ENCODE measurements at regions not wholly inside any gene's neighbourhood (a gene's known extent, or its start where the extent isn't known, plus 50 kb on each side); places are given as distances from the start of the nearest gene placed in this dataset.

DNA sequence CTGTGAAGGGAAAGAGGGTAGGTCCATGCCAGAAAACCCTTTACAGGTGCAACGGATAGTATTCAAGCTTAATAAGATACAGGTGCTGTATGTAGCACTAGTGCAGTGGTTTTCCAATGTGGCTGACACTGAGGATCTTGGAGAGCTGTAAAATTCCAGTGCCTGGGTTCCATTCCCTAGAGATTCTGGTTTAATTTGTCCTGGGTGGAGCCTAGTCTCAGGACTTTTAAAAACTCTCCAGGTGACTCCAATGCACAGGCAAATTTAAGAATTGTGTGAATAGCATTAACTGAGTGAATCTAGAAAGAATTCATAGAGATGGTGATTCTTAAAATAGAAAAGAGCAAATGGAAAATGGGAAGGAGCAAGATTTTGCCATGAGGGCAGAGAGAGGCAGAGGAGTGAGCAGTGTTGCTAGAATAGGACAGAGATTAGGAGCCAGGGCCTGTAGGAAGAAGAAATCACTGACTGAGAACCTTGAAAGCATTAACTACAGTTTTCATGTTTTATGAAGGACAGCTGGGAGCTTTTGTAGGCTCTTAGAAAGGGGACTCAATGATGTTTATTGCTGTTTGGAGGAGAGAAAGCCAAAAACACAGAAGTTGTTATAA, 261.8 kb downstream of the DLEU7 start:
- no peak for DNase-seq

DNA sequence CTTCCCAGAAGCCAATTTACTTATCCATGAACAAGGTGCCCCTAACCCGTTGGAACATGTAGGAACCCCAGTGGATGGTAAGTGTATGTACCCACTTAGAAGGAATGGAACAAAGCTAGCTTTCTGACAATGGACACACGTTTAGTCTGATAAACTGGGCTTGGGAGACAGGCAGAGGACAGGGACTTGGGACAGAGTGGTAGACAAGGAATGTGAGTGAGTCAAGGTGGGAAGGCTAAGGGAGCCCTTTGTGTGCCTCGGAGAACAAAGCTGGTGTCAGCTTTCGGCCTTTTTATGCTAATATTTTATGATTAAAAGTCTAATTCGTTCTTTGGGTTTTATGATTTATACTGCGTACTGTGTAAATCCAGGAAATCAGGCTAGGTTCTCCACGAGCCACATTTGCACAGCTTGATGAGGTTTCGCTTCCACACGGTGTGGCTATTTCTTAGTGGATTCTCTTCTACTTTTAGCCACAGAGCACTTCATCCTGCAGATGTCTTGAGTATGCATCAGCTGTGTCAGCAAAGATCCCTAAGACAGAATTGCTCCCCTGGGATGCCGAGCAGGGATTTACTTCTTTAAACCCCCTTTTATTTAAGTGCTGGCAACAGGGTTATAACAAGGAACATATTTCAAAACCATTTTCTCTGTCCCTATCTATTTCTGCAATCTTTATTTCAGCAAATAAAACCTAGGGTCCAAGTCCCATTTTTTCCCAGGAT, 258.5 kb downstream of the DLEU7 start:
- peak; percentile 82 for DNase-seq

DNA sequence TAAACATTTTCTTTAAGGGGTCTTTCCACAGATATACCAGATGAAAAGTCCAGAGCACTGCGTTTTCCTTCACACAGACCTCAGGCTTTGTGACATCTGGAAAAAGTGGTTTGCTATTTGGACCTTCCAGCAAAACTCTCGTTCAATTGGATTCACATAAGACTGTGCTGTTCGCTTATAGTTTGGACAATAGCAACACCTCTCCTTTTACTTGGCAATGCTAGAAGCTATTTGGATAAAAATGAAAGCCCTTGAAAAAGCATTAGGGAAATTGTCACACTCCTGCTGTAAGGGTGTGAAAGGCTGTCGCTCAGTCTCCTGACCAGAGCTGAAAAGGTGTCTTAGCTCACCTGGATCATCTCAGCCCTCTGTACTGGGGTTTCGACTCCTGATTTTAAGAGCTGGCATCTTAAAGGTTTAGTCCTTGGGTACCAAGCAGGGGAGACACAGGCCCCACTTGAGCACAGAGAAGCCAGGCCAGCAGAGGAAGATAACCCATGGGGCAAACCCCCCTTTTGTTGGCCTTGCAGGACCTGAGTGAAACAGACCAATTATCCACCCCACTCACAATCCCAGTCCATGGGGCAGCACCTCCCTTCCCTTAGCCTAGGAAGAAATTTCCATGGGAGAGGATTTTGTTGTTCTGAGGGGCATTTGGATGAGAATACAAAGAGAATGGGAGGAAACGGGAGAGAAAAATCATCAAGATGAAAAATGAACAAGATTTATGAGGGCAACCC, 257.6 kb downstream of the DLEU7 start:
- DNase-seq = no peak

DNA sequence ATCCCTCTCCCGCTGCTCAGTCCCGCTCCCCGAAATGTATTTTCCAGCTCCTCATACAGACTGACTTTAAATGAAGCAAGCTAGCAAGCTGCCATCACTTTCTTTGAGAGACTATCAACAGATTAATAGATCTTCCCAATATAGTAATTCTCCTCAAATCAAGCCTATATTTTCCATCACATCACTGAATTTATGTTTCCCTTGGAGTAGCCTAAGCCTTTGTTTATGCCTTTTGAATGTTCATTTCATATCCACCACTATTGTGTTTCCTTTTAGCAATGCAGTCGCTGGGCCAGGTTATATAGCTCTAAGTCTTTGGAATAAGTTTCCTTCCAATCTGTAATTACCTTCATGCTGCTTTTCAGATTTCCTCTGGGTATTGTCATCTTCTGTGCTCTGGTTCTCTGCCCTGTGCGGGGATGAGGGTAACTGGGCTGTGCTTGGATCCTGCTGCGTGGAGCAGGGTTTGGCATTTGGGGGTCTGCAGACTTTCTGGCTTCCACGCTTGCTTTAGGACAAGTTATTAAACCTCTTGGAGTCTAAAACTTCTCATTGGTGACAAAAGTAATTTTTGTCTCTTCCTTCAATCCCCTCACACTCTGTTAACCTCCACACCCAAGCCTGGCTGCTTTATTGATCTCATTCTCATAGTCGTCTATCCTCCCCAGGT, 256.9 kb downstream of the DLEU7 start:
- DNase-seq = no peak

DNA sequence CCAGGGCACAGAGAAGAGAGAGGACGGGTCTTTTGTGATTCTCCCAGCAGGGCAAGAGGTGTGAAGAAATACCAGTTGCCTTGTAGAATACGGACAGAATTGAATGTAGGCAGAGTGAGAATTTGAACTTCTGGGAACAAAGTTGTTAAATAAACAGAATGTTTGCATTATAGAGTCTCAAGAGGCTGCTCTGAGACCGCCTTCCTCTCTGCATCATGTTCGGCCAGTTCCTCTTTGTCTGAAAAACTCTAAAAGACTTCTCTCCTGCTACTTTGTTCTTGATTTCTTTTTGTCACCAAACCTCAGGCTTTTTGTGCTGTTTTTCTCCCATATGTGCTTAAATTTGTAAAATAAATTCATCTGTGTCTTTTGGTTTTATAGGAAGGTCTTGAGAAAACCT, 256.4 kb downstream of the DLEU7 start:
- no peak for DNase-seq

DNA sequence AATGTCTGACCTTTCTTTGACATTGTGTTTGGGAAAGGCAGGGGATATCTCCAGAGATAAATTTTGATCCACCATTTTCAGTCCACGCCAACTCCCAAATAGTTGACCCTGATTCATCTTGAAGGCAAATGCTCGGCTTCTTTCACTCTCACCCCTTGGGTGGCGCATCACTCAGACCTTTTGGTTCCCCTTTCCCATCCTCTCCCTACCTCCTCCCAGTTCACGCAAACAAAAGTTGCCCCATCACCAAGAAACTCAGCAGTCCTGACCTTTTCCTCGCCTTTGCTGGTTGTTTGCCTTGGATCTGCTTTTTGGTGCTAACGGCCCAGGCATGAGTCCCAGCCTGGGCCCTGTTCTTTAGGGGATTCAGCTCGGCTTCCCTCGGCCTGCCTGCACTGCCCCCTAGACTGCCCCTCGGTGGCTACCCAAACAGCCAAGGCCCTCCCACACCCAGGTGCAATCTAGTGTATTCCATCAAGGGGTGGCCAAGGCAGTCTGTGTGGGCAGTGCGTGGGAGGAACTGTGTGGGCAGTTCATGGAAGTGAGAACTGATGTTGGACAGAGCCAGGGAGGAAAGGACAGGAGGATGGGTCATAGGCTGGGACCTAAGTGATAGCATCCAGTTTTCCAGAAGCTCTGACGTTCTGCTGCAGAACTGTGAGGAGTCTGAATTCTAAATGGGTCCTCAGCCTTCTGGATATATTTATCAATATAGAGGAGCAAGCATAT, 255.7 kb downstream of the DLEU7 start:
- no peak for DNase-seq

DNA sequence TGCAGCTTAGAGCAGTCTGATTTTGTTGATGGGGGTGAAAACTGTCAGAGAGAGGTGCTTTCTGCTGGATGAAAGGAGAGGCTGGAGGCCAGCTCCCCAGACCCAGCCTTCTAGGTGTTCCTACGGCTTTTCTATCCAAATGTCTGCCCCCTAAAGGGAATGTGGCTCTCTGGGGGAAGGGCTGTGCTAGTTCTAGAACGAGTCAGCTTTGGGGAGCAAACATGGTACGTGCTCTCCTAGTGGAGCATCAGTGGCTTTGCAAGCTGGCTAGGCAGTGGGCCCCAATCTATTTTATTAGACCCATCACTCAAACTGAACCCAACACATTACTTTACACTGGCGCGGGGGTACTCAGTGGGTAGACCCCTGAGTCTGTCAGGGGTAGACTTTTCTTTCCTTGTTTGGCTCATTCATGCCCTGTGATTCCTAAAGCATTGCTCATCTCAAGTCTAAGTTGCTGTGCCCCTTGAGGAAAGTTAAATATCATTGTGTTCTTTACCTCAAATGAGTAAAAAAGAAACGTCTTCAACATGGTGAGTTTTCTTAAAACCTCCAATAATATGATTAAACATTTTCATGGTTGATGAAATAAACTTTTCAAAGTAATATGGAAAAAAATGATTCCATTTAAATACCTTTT, 254.9 kb downstream of the DLEU7 start:
- peak; percentile 76 for DNase-seq

DNA sequence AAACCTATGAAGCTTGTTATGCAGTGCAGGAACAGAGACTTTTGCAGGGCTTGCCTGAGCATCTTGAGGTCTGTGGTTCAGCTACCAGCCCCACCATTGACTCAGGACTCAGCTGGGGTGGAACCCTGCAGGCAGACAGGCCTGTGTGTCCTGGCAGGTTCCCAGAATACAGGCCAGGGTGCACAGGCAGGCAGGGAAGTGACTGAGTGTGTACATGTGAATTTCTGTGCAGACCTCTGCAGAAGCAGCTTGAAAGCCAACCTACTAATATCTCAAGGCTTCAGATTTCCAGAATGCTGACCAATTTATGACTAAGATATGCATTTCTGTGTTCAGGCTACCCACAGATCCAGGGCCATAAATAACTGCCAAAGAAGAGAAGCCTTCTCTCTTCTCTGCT, 254.4 kb downstream of the DLEU7 start:
- DNase-seq = peak; percentile 100

DNA sequence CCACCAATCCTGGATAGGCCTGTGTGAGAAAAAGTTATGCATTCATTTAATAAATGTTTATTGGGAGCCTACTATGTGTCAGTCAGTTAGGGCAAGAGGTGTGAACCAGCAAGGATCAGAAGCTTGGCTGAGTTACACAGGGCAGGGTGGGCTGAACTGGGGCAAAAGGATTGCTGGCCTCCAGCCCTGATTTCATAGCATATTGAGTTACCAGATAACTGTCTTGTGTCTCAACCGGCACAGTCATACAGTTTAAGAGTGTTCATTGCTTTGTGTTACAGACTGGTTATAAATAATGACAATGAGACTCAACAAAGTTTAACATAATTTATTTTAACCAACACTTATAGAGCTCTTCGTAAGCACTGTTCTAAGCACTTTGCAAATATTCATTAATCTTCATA, 253.8 kb downstream of the DLEU7 start:
- DNase-seq = peak; percentile 97

DNA sequence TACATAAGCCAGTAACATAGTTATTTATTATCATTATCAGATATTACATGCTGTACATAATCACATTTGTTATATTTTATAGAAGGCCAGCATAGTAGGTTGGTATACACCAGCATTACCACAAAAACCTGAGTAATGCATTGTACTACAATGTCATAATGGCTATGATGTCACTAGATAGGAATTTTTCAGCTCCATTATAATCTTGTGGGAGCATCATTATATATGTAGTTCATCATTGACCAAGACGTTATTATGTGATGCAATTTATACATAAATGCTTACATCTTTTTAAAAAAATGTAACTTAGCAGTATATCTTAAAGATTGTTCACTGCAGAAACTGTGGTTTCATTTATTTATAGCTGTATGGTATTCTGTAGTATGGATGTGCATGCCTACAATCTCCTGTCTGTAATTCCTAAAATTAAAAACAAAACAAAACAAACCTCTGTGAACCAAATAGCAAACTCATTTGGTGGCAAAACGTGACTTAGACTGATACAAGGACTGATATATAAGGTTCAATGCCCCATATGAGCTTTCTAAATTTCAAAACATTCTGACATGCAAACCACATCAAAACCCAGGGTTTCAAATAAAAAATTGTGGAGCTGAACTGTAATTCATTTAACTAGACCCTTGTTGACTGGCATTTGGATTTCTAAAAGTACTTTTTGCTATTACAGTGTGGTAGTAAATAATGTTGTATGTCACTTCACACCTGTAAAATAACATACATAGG, 250.9 kb downstream of the DLEU7 start:
- DNase-seq = peak; percentile 96

DNA sequence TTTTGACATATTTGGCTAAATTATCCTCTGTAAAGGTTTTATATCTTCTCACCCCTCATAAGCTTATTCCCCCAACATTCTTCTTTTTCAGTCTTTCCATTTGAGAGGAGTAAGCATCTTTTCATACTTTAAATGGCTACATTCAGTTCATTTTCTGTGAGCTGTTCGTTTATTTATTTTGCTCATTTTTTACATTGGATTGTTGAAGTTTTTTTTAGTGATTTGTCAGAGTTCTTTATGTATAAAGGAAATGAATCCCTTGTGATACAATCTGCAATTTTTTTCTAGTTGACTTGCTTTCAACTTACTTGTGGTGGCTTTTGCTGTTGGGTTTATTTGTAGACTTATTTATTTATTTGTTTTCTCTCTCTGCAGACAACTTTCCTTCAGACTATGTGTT, 250.3 kb downstream of the DLEU7 start:
- no peak for DNase-seq

DNA sequence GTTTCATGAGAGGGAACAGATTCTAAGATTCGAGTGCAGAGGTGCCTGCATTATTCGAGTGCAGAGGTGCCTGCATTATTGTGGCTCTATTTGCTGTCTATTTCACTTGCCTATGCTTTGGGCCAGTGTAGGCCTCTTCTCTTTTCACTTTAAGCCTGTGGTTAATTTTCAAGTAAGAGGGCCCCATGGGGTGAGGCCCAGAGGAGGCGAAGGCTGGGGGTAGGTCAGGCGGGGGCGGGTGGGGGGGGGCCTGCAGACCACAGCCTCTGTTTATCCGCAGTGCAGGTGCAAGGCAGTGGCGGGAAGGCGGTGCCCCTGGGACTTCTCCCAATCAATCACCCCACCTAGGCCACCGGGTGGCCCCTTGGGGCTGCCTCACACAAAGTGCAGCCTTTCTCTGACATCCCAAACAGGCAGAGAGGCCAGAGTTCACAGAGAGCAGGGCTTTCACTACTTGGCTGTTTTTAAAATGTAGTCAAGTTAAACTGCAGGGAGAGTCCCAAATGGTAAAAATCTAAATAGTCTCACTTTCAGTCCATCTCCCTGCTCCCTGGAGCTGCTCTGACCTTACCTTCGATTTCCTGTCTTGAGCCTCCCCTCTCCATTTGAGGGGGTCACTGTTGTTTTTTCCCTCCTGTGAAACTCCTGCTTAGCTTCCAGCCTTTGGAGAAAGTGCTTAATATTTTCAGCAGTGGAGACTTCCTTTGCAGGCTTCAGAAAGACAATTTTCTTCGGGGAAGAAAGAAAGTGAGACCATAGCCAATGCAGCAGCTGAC, 249.0 kb downstream of the DLEU7 start:
- no peak for DNase-seq

DNA sequence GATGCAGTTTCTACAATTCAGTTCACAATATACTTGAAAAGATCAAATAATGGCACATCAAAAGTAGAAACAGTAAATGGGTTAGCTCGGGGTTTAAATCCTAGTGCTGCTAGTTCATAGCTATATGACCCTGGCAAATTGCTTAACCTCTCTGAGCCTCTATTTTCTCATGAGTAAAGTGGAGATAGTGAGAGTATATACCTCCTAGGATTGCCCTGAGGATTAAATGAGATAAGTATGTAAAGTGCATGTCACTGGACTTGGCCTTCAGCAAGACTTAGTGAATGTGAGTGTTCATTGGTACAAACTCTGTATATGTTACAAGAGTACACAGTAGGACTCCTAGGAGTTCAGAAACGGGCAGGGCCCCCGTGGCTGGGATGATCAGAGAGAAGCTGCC, 248.3 kb downstream of the DLEU7 start:
- no peak for DNase-seq

DNA sequence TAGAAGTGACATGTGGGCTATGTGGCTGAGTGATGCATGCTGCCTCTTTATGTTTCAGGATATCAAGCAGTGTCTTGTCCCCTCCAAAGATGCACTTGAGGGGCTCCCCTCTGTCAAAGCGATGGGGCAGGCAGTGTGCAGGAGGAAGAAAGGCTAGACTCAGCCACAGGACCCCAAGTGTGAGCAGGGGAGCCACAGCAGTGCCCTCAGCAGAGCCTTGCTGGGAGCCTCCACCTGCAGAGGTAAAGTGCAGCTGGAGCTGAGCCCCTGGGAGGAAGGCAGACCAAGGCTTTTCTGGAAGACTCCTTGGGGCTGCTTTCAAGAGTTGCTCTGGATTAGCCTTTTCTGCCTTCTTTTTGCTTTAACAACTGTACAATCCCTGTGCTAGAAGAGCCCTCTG, 247.3 kb downstream of the DLEU7 start:
- DNase-seq = no peak

DNA sequence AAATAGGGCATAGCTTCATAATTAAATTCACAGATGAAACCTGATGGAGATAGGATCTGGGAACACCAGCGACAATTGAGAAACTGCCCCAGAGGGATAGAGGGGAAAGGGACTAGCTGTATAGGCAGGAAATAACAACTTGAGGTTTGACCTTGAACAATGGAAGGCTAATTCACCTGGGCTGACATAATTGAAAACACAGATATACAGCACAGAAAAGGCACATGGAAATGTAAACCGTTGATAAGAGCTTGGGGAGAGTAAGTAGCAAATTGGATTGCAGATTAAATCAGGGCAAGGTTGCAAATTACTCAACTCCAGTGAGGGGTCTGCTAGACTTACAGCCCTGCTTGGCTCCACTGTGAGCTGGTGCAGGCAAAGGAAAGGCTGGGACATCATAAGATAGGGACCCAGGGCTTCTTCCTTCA, 246.7 kb downstream of the DLEU7 start:
- DNase-seq = no peak

DNA sequence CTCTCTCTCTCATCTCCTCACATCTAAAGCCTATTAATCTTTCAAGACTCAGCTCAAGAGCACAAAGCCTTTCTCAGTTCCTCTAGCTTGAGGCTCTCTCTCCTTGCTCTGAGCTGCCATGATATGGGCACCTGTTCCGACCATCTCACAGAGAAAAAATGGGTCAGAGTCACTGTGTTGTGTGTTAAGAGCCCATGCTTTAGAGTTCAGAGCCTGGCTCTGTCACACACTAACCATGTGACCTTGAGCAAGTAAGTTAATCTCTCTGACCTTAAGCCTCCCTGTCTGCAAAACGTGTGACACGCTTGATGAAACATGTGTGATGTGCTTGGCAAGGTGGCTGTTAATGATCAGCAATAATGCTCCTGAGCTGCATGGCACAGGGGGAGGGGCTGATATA, 245.2 kb downstream of the DLEU7 start:
- no peak for DNase-seq

DNA sequence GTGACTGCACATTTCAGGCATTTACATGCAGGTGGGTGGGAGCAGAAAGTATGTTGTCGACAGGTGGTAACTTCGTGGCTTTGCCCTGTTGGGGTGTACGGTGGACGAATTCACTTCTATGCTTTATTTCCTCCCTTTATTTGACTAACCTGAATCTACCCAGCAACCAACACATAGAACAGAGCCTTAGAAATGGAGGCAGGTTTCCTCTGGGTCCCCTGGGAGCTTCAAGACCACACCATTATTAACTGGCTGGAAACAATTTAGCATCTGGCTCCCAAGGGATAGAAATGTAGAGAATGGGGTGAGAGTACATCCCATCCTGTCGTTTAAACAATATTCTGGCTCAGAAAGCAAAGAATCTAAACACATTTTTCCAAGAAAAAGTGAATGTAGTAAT, 244.4 kb downstream of the DLEU7 start:
- no peak for DNase-seq

DNA sequence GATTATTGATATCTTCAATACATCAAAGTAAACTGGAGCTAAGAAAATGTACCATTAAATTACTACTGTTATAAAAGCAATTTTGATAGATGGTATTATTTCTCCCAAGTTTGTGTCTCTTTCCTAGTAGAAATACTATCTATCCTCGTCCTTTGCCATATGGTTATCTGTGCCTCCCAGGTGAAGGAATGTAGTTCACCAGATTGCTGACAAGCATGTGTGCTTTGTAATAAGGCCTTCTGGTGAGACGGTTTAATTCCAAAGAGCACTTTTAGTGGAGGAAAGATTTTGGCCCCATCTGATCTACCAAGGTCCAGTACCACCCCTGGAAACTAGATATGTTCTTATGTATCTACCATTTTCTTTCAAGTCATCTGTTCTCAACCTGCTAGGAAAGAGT, 243.6 kb downstream of the DLEU7 start:
- no peak for DNase-seq

DNA sequence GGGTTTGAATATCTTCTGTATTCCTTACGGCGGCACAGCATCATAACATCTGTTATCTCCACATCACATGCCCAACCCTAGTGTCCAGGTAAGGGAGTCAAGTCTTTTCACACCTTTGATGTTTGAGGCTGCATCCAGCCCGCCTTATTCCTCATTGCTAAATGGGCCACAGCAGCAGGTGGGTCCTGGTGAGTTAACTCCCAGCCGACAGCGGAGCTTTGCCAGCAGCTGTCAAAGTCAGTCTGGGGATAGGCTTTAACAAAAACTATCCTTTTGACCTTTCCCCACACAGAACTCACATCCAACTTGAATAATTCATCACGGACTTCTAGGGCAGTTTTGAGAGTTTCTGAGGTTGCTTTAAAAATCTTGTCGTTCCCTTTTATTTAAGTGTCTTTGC, 235.1 kb downstream of the DLEU7 start:
- no peak for DNase-seq

DNA sequence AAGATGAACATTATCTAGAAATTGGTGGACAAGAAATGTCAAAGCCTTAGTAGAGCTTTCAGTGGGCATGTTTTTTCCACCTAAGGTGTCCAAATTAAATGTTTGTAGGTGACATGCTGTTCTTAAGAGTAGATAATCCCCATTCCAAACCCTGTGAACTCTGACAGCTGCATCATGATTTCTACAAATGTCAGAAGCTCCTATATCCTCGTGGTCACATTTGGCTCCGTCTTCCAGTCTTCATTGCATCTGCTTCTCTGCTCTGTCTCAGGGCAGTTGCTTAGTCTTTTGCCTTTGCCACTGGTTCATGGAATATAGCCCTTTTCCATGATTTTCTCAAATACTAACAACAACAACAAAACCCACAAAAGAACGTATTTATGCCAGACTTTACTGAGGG, 234.5 kb downstream of the DLEU7 start:
- DNase-seq = no peak

DNA sequence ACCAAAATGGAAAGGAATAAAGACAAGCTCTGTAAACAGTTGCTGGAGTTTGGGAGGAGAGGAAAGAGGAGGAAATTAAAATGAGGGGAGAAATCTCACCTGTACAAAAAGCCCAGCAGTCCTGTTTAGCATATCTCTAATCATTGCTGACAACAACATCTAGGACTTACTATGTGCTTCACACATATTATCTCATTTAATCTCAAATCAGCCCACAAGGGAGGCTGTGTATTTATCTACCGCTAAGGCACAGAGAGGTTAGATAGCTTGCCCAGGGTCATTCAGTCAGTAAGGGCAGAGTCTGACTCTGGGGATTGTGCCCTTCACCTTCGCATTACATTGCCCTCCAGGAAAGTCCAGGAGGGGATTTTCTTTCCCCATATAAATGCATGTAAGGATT, 233.3 kb downstream of the DLEU7 start:
- no peak for DNase-seq

Data from fibroblast of skin of abdomen (primary cell).